Neural cell (in vitro differentiated cells): ENCODE measurements at regions not wholly inside any gene's neighbourhood (a gene's known extent, or its start where the extent isn't known, plus 50 kb on each side); places are given as distances from the start of the nearest gene placed in this dataset.

ENCODE experiments used
- EP300 ChIP-seq: fragments of 450-650 bp; conservative IDR thresholded peaks from 2 replicates; pipeline ENCODE4 v1.6.1; 2014; ENCODE audit warnings: antibody characterized with exemption, mild to moderate bottlenecking, moderate library complexity; ENCODE audit not compliant: poor library complexity, severe bottlenecking
- POLR2AphosphoS5 ChIP-seq: IDR thresholded peaks from 2 replicates; pipeline ENCODE4 v1.6.1; 2012
- RAD21 ChIP-seq: fragments of 450-650 bp; conservative IDR thresholded peaks from 2 replicates; pipeline ENCODE4 v1.6.1; 2014; ENCODE audit warnings: antibody characterized with exemption, mild to moderate bottlenecking, moderate library complexity

GRCh38 chr14:38948576-38948975, 154.5 kb downstream of the SEC23A start:
- no peak for TF ChIP-seq POLR2AphosphoS5
- no peak for TF ChIP-seq EP300
- no peak for TF ChIP-seq RAD21
